ENCODE measurements at regions not wholly inside any gene's neighbourhood (a gene's known extent, or its start where the extent isn't known, plus 50 kb on each side); places are given as distances from the start of the nearest gene placed in this dataset.

GRCh38 chr14:22011253-22011642, 337.6 kb upstream of the OR4E1 start:
- peak overlapping the region in 1 of 5 donors; percentile 68 for H3K27ac ChIP-seq
- WGBS, 5 donors, result 79 to 88% (median 82%) methylated on average over 2 of the region's 2 CpGs
- TF ChIP-seq CTCF (IDR thresholded peaks at IDR 0.05) (no peak), POLR2A (IDR thresholded peaks at IDR 0.05) (no peak), POLR2AphosphoS5 (IDR thresholded peaks at IDR 0.05) (no peak), EP300 (IDR thresholded peaks at IDR 0.05) (no peak)
- no peak for DNase-seq
- H3K36me3 ChIP-seq, result no peaks in the 10 kb centered on the region
- H3K4me1 ChIP-seq, result peaks cover 0 to 6% (median 0%) of the 10 kb centered on the region in 4 donors
- H3K9me3 ChIP-seq, result no peaks in the 10 kb centered on the region
- no peak overlapping the region for H3K4me3 ChIP-seq
- intact Hi-C loops (cut with DNase I; ENCODE audit: low total_unique reads), result no loop called here
- no peaks in the 10 kb centered on the region for H3K27me3 ChIP-seq

- Histone ChIP-seq H3K9me3 (no peaks in the 10 kb centered on the region), H3K27me3 (no peaks in the 10 kb centered on the region), H3K4me3 (no peak overlapping the region), H3K4me1 (peaks cover 0 to 6% (median 0%) of the 10 kb centered on the region in 4 donors), H3K27ac (peak overlapping the region in 3 of 5 donors; percentile 18 to 68 (median 27)), H3K36me3 (no peaks in the 10 kb centered on the region)
- no peak for TF ChIP-seq CTCF (IDR thresholded peaks at IDR 0.05)
- no peak for TF ChIP-seq POLR2AphosphoS5 (IDR thresholded peaks at IDR 0.05)
- no peak for TF ChIP-seq POLR2A (IDR thresholded peaks at IDR 0.05)
- no peak for TF ChIP-seq EP300 (IDR thresholded peaks at IDR 0.05)
- 56 to 64% (median 60%) methylated on average over 2 of the region's 2 CpGs for WGBS, 5 donors
- intact Hi-C loops (cut with DNase I; ENCODE audit: low total_unique reads), result no loop called here
- peak in 1 of 2 donors; percentile 22 for DNase-seq
Measured at GRCh38 chr14:22010545-22011252, 337.1 kb upstream of the OR4E1 start.

GRCh38 chr14:22008766-22009165, 335.1 kb upstream of the OR4E1 start:
- no peaks in the 10 kb centered on the region for H3K36me3 ChIP-seq
- H3K27me3 ChIP-seq, result no peaks in the 10 kb centered on the region
- TF ChIP-seq POLR2AphosphoS5 (IDR thresholded peaks at IDR 0.05), result no peak
- TF ChIP-seq POLR2A (IDR thresholded peaks at IDR 0.05), result no peak
- TF ChIP-seq CTCF (IDR thresholded peaks at IDR 0.05), result no peak
- TF ChIP-seq EP300 (IDR thresholded peaks at IDR 0.05), result no peak
- no peak overlapping the region for H3K27ac ChIP-seq
- no peak for DNase-seq
- no peak overlapping the region for H3K4me3 ChIP-seq
- H3K4me1 ChIP-seq, result peaks cover 0 to 6% (median 0%) of the 10 kb centered on the region in 4 donors
- 29 to 56% (median 41%) methylated on average over 1 of the region's 1 CpG for WGBS, 5 donors
- no peaks in the 10 kb centered on the region for H3K9me3 ChIP-seq
- intact Hi-C loops (cut with DNase I; ENCODE audit: low total_unique reads), result no loop called here

GRCh38 chr14:22007784-22008412, 334.3 kb upstream of the OR4E1 start:
- no peaks in the 10 kb centered on the region for H3K36me3 ChIP-seq
- no peak overlapping the region for H3K4me3 ChIP-seq
- H3K4me1 ChIP-seq, result peaks cover 0 to 6% (median 0%) of the 10 kb centered on the region in 4 donors
- H3K27me3 ChIP-seq, result no peaks in the 10 kb centered on the region
- WGBS, 5 donors, result 81 to 93% (median 85%) methylated on average over 6 of the region's 6 CpGs
- intact Hi-C loops (cut with DNase I; ENCODE audit: low total_unique reads), result no loop called here
- H3K9me3 ChIP-seq, result no peaks in the 10 kb centered on the region
- no peak overlapping the region for H3K27ac ChIP-seq
- TF ChIP-seq POLR2A (IDR thresholded peaks at IDR 0.05), result no peak
- no peak for TF ChIP-seq EP300 (IDR thresholded peaks at IDR 0.05)
- no peak for TF ChIP-seq POLR2AphosphoS5 (IDR thresholded peaks at IDR 0.05)
- TF ChIP-seq CTCF (IDR thresholded peaks at IDR 0.05), result no peak
- DNase-seq, result no peak
